Left ventricle myocardium superior (tissue), 1 donor: ENCODE measurements at regions not wholly inside any gene's neighbourhood (a gene's known extent, or its start where the extent isn't known, plus 50 kb on each side); places are given as distances from the start of the nearest gene placed in this dataset.
"Not testable (repeated sequence)": the region's sequence is repeated elsewhere in the genome, so short reads cannot be mapped to it uniquely, and the experiment has no call there.

Experiments
- ATAC-seq: fragments of 200-7000 bp; cut with Tn5 transposase; one replicate; pipeline ENCODE4 v1.9.1; 2020; ENCODE audit warnings: mild to moderate bottlenecking, moderate library complexity
- DNase-seq: peaks from one replicate; pipeline ENCODE4 v3.0.0-alpha.2; 2020
- intact Hi-C: fragments of 100-400 bp; cut with micrococcal nuclease; formaldehyde crosslinking; loops from one replicate; pipeline ENCODE4 v1.11.0; 2022
- donor health status: DM: no; HTN: yes; CAD: no; lungs with severe emphysema.

DNA sequence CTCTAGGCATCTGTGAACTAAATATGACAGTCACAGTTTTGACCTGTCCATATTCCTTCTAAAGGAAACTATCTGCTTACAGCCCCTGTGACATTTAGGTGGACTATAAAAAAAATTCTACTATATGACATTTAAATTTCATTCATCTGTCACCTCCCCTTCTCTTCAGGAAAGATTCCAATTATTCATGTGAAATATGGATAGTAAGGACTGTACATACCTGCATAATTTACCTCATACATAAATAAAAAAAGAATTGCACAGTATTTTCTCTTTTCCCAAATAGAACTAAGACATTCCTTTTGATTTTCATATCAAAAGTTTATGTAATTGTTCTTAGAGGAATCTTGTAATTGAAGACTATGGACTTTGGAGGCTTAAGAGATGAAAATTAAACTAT, 192.3 kb upstream of the GRIN3A start:
- intact Hi-C loops, result no loop called here
- no peak for DNase-seq
- ATAC-seq, result no peak

DNA sequence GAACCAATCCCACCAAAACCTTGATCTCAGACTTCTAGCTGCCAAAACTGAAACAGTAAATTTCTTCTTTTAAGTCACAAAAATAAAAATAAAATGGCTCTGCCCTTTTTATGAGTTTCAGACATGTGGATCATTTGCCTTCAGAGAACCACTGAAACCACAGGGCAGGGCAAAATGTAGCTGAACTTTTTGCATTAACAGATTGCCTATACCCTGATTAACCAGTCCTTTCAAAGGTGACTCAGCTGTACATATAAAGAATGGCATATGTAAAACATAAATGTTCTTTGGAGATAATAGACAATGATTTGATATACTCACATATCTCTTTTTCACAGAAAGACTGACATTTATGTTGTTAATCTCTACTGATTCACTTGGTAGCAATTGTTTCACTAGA, 187.1 kb upstream of the GRIN3A start:
- ATAC-seq (no peak), DNase-seq (no peak)
- intact Hi-C loops, result no loop called here

DNA sequence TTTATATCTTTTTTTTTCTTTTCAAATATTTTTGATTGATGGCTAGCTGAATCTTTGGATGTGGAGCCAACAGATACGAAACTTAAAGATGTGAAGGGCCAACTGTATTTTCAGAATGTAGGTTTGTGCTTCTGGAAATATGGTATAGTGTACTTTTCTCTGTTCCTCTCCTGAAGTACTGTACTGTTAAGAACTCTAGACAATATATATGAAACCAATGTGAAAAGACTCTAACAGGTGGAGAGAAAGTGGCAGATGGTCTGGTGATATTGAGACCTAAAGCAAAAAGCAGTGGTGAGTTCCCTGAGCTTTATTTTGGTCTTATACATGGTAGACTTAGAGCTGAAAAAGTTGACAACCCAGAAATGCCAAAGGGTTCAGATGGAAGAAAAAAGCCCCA, 185.0 kb upstream of the GRIN3A start:
- intact Hi-C loops, result no loop called here
- ATAC-seq (no peak), DNase-seq (no peak)

DNA sequence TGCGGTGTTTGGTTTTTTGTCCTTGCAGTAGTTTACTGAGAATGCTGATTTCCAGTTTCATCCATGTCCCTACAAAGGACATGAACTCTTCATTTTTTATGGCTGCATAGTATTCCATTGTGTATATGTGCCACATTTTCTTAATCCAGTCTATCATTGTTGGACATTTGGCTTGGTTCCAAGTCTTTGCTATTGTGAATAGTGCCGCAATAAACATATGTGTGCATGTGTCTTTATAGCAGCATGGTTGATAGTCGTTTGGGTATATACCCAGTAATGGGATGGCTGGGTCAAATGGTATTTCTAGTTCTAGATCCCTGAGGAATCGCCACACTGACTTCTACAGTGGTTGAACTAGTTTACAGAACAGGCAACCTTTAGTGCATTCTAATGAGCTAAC, 178.5 kb upstream of the GRIN3A start:
- ATAC-seq, DNase-seq, intact Hi-C loops: not testable (repeated sequence)

DNA sequence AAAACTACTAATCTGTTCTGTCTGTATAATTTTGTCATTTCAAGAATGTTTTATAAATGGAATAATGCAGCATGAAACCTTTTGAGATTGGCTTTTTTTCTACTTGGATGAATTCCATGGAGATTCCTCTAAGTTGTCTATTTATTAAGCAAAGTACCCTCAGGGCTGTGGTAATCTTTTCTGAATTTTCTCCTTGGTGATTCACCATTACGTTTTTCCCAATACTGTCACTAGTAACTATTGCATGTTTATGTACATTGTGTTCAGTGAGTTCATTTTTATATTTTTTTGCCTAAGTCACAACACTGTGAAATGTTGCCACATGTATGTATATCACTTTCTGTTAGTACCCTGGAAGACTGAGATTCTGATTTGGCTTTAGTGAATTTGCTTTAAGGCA, 177.0 kb upstream of the GRIN3A start:
- ATAC-seq (no peak), DNase-seq (no peak)
- intact Hi-C loops, result no loop called here

DNA sequence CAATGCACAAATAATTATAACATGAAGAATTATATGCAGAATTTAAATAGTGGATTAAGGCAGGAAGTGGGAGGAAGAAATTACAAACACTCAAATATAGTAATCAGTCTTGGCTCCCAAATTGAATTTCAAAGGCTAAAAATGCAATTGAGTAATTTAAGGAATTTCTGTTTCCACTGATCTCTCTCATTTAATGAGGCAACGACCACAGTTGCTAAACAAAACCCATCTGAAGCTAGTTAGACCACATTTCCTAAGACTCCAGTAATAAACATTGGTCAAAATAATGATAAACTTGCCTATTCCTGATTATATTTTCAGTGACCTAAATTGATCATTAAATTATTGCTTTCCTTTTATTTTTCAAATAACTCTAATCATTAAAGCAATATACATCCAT, 174.3 kb upstream of the GRIN3A start:
- intact Hi-C loops, result no loop called here
- no peak for ATAC-seq
- no peak for DNase-seq

DNA sequence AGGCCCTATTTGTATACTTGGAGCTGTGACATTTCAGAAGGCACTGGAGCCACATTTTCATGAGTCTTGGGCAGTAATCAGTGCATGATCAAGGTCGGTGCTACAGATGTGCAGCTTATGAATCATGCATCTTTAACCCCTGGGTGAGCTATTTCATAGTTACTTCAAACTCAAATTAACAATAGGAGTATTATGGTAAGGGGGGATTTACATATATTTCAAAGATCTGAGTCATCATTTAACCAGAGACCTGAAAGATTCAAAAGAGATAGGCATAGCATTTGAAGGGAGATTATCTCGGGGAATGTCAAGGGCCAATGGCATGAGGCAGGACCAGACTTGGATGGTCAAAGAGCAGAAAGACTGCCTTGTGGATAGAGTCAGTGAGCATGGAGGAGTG, 169.0 kb upstream of the GRIN3A start:
- ATAC-seq (no peak), DNase-seq (no peak)
- intact Hi-C loops, result no loop called here

DNA sequence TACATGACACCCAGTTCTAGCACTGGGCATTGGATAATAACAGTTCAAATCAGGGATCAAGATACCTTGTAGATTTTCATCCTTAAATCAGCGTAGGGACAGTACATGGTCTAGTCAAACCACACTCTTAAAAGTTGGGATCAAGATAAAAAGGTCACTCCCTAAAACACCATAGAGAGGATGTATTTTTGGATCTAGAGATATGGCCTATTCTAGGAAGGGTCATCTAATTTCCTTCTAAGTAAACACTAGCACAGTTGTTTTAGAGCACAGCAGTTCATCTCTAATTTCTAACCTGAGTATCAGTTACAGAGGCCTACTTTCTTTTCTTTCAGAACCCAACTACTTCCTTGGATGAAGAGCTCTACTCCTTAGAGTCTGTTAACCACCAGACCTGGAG, 166.4 kb upstream of the GRIN3A start:
- no peak for ATAC-seq
- DNase-seq, result no peak
- intact Hi-C loops, result no loop called here

DNA sequence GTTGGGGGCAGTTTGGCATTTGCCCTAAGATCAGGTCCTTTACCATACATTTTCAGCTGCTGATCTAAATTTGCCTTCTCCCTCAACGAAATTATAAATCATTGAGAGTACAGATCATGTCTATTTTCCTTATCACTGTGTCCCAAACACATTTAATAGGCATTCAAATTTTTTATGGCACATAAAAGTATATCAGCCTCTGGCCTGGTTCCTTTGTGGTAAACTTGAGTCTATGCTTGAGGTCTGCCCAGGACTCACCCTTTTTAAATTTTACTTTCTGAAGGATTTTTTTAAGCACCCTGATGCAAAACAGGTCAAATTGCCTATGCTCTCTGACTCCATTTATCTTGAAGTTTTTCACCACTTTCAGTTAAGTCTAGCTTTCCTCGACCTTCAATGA, 163.6 kb upstream of the GRIN3A start:
- ATAC-seq (no peak), DNase-seq (no peak)
- intact Hi-C loops, result no loop called here

DNA sequence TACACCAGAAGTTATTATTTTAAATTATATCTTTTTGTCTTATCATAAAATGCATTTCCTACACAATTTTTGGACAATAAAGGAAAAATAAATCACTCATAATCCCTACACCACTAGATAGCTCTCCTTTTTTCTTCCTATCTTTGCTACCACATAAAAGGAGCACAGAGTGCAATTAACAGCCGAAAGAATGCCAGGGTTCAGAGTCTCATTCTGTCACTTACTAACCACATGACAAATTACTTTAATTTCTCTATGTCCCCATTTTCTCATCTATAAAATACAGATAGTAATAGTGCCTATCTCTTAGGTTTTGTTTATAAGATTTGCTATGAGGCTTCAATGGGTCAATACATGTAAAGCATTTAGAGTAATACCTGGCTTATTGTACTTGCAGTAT, 158.7 kb upstream of the GRIN3A start:
- intact Hi-C loops, result no loop called here
- ATAC-seq (no peak), DNase-seq (no peak)

DNA sequence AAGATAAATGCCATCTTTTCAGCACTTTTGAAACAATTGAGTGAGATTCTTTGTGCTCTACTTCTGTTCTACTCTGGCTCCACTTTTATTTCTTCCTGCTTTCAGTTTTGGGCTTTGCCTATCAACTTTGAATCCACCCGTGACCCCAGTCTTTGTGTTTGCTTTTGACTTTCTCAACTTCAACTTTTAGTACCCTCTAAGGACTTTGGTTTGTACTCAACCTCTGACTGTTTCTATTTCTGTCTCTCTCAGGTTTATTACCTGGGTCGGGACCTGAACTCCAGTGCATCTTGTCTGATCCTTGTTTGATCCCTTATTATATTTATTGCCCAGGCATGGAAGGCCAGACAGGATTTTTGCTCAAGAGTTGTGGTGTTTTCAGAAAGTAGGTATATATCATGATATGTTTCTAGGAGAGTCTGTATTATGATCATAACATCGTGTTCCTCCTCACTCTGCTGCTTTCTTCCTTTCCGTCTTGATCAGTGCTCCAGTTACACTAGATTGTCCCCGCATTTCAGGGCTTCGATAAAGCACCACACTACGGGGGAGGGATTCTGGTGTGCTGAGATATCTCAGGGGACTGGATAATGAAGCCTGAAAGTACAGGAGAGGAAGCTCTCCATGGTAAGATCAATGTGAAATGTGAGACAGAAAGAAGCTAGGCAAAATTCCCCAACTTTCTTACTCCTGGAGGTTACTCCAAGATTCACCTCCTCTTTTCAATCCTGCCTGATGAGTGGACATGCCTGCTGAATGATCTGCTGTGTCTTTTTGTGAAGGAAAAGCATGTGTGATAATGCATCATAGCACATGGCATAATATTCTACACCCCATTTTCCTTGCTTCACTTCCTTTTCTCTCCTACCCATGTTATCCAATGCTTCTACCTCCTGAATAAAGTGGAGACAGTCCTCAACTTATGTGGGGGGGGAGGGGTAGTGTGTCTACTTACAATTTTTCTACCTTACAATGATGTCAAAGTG, 155.5 kb upstream of the GRIN3A start:
- DNase-seq, result no peak
- intact Hi-C loops, result no loop called here
- no peak for ATAC-seq

DNA sequence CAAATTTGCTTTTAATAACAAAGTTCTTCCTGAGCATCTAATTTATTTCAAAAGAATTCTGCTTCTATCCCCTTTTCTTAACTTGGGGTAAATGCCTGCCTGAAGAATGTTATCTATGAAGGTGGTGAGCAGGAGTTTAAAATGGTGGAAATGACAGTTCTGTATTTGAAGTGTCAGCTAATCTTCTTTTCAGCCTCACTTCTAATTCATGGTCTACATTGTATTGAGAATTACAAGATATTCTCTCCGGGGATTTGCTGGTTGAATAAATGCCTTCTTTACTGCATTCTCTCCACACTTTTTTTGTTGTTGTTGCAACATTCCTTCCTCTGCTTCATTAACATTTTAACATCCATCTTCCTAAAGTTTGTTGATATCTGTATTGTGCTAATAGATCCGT, 143.1 kb upstream of the GRIN3A start:
- DNase-seq (no peak), ATAC-seq (no peak)
- intact Hi-C loops, result no loop called here

DNA sequence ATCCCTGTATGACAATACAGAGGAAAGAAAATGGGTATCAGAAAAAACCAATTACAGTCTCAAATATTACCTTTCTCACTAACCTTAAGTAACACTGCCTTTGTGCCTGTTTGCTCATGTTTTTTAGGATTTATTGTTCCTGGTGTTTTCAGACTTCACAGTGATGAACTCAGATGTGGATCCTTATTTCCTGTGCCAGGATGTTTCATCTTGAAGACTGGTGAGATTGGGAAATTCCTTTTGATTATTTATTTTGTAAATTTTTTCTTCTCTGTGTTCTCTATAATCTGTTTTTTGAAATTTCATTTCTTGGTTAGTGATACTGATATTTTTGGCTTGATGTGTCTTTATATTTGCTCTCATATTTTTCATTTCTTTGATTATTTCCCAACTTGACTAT, 142.4 kb upstream of the GRIN3A start:
- no peak for DNase-seq
- intact Hi-C loops, result no loop called here
- ATAC-seq, result no peak

DNA sequence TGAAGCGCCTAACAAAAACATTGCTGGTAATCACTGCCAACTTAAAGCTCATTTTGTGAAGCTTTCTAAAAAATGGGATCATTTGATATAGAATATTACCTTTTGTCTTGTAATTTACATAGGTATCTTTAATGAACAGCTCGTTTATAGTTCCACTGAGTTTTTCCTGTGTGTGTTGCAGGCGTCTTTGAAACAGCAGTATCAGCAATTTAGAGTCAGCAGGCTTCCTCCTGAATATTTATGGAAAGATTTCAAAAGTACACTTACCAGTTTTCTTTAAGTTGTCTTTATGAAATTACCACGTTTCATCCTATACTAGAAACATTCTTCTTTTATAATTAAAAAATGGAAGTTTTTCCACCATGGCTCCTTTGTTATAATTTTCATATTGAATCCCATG, 140.3 kb upstream of the GRIN3A start:
- intact Hi-C loops, result no loop called here
- ATAC-seq, result no peak
- no peak for DNase-seq

DNA sequence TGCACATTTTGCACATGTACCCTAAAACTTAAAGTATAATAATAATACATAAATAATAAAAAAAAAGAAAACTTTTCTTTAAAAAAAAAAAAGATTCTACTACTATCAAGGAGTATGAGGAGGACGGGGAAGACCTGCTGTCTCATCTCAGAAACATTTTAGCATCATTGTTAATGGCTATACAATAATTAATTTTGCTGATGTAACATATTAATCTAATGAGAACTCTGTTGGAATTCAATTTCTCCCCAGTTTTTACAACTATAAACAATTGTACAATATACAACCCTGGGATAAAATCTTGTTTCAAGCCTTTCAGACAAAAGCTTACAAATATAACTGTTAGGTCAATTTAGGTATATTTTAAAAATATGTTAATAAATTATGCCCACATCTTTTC, 139.0 kb upstream of the GRIN3A start:
- DNase-seq, result no peak
- intact Hi-C loops, result no loop called here
- ATAC-seq, result no peak

DNA sequence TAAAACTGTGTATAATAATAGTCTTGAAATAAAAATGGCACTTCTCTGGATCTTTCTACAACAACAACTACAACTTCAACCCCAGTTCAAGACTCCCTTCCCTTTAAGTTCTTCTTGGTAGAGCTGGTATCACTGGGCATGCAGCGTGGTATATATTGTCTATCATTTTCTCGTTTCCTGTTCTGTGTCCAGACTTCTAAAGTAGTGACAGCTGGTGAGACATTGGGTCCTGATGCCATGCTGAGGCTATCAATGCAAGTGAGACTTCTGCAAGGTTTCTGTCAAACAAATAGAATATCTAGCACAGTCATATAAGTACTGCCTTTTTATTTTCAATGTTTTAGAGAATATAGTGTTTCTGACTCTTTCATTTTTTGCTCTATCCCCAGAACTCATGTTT, 123.0 kb upstream of the GRIN3A start:
- no peak for DNase-seq
- ATAC-seq, result no peak
- intact Hi-C loops, result no loop called here

DNA sequence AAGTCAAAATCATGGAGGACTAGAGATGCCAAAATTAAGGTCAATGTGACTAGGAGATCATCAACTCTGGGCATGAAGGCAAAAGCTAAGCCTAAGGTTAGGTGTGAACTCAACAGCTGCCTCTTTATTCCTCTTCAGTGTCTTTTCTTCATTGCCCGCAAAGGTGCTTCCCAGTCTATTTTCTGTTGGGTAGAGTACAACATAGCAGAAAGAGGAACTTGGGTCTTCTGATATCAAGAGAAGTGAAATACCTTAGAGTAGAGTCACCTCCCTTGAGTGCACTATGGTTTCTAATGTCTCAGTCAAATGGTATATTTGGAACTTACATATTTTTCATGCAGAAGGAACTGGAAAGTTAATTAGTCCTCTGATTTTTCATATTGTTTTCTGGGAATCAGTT, 122.5 kb upstream of the GRIN3A start:
- DNase-seq (no peak), ATAC-seq (no peak)
- intact Hi-C loops, result no loop called here

DNA sequence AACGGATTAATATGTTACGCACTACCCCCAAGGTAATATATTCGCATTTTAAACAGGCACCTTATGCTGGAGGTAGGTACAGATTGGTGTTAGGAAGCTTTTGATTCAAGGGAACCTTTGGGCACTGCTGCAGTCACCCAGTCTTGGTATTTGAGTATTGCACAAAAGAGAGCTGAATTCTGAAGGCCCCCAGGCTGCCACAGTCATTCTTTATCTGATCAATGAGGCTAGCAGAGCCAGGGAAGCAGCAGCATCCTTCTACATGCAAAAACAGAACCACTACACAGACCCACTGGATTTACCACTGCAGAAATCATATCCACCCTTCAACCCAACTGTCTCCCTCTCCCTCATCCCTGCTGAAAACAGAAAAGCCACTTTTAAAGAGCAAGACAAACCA, 121.2 kb upstream of the GRIN3A start:
- intact Hi-C loops, result no loop called here

DNA sequence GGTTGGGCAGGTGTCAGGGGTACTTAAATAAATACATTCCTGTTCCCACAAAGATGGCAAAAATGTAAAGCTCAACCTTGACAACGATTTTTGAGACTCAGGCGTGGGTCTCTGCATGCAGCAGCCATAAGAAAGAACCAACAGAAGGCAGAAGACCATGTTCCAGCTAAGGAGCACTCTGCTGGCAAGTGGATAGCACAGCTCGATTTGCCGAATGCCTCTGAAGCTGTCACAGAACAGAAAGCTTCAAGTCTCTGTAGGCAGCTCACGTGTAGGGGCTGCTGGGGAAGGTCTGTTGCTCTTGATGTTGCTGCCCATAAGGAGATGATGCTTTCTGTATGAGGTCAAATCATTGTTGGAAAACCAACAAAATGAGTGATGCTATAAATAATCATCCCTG, 119.6 kb upstream of the GRIN3A start:
- intact Hi-C loops, result no loop called here
- DNase-seq, result no peak
- no peak for ATAC-seq

More for the DNA sequence above, 121.2 kb upstream of the GRIN3A start:
- ATAC-seq, result no peak
- DNase-seq, result no peak

DNA sequence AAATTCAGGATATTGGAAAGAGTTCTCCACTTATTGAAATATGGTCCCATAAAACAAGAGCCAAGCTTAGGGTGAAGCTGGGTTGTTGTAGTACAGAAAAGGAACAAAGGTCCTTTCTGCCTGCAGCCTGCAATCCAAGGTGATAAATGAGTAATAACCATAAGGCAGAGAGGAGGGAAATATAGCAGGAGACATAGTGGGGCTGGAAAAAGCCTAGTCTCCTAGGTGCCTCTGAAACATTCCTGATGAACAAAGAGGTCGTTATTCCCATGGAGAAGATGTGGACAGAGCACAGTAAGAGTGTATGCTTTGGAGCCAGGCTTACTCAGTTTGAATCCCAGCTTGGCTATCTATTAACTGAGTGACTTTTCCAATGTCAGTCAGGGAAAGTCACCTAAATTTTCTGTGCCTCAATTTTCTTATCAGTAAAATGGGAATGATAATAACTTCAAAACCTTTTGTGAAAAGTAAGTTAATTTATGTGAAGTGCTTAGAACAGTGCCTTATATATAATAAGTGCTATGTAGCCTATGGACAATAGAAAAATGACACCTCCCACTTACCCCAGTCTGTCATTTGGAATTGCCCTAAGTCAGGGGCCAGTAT, 110.8 kb upstream of the GRIN3A start:
- ATAC-seq, result no peak
- intact Hi-C loops, result no loop called here
- no peak for DNase-seq

DNA sequence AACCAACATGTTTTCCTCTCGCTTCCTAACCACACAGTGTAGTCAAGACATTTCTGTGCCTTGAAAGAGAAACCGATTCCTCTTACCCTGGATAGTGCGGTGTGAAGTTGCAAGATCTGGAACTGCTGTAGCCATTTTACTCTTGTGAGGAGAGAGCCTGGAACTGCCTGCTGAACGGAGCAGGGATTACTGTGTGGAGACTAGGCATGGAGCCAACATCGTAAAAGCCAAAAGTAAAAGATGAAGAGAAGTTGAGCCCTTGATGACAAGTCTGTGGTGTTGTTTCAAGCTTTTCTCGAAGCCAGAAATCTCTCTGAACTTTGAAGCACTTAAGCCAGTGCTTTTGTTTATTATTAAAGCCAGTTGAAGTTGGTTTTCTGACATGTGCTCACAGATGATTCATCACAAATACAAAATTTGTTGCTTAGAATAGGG, 110.1 kb upstream of the GRIN3A start:
- intact Hi-C loops, result no loop called here
- DNase-seq (no peak), ATAC-seq (no peak)
